ENCODE measurements at regions not wholly inside any gene's neighbourhood (a gene's known extent, or its start where the extent isn't known, plus 50 kb on each side); places are given as distances from the start of the nearest gene placed in this dataset.

DNA sequence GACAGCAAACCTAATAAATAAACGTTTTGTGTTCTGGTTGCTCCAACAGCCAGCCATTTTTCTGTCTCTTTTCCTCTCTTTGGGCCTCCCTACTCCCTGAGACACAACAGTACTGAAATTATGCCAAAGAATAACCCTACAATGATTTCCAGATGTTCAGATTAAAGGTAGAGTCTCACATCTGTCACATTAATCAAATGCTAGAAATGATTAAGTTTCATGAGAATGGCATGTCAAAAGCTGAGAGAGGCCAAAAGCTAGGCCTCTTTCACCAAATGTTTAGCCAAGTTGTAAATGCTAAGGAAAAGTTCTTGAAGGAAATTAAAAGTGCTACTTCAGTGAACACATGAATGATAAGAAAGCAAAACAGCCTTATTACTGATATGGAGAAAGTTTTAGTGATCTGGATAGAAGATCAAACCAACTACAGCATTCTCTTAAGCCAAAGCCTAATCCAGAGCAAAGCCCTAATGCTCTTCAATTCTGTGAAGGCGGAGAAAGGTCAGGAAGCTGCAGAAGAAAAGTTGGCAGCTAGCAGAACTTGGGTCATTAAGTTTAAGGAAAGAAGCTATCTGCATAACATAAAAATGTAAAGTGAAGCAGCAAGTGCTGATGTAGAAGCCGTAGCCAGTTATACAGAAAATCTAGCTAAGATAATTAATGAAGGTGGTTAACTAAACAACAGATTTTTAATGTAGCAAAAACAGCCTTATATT lies 182.1 kb upstream of the NUDT6 start:
- no peak for DNase-seq

DNA sequence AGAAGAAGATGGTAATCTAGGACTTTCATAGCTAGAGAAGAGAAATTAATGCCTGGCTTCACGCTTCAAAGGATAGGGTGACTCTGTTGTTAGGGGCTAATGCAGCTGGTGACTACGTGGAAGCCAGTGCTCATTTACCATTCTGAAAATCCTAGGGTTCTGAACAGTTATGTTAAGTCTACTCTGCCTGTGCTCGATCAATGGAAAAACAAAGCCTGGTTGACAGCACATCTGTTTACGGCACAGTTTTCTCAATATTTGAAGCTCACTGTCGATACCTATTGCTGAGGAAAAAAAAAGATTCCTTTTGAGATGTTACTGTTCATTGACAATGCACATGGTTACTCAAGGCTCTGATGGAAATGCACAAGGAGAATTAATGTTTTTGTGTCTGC lies 182.6 kb upstream of the NUDT6 start:
- DNase-seq = no peak

DNA sequence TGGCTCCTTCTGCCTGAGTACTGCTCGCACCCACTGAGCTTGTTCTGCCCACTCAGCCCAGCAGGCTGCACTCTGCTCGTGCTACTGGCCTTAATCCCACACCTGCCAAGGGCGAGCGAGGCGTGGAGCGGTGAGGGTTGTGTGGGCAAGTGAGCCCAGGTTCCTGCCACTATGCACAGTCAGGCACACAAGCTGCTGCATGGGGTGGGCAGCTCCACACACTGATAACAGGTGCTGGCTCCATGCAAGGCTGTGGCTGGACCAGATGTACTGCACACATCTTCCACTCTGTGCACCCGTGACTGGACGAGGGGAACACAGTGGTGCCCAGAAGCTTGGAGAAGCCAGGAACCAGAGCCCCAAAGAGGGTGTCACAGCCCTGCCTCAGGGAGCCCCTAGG lies 184.3 kb upstream of the NUDT6 start:
- no peak for DNase-seq

DNA sequence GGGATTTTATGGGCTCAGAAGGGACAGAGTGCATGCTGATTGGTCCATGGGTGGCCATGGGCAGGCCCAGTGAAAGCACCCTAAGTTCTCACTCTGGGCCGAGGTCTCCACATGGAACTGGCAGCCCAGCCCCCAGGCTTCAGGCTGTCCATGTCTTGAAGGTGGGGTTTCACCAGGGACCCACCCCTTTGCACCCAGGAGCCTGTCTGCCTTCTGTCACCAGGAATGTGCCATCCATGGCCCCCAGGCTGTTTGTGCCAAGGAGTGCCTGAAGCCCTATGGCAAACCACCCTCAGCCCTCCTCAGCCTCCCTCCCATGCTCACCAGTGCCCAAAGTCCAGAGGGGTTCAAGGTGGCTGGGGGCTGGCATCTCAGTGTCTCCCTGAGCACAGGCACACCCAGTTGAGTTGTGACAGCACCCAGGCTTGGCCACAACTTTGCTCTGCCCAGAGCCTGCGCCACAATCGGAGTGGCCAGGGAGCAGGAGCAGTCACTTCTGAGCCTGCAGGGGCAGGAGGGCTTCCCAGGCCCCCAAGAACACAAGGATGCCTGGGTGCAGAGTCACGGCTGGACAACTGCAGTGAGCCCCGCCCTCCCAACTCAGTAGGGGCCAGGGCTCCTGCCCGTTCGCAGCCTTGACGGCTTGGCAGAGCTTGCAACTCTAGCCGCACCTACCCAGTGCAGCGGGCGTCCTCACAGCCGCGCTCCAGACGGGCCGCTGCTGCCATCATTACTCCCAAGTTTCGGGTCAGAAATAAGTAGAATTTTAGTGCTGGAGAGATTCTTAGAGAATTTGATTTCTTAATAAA lies 185.3 kb upstream of the NUDT6 start:
- no peak for DNase-seq

DNA sequence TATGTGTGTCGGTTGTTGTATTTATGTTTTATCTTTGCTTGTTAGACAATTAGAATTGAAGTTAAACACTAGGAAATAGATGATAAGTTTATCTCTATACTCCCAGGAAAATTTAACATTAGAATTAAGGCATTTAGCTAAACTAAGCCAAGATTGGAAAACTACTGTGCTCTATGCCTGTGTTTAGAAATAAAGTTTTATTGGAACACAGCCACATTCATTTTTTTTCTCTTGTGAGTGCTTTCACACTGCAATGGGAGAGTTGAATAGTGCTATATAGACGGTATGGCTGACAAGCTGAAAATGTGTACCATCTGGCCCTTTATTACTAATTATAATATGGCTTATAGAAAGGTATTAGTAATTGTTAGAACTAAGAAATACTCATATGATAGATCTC lies 186.7 kb upstream of the NUDT6 start:
- DNase-seq = no peak

DNA sequence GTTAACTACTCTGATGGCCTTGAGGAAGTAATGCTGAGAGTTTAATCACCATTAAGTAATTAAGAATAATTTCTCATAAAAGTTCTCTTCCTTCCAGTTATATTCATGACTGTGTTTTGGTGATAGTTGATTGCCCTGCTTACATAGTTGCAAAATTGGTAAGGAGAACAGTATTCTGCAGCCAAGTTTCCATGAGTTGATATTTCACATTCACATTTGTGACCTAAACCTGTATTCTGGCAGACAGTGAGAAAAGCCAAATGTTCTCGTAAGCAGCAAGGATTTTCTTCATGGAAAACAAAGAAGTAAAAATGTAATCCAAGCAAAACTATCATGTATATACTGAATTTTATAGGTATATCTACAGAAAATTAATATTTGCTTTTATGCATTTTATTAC lies 187.8 kb upstream of the NUDT6 start:
- no peak for DNase-seq

DNA sequence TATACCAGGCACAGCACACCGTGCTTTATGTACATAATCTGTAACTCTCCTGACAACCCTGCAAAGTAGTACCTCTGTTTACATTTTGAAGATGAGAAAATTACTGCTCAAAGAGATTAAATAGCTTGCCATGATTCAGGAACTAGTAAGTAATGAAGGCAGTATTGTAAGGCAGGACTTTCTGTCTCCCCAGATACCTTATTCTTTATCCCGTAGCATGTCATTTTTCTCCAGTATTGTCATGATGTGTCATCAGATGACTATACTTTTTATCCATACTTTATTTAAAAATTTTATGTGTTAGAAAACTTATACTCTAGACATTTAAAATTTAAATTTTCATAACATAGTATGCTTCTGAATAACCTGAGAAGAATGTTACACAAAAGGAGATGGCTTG lies 188.3 kb upstream of the NUDT6 start:
- DNase-seq = no peak

DNA sequence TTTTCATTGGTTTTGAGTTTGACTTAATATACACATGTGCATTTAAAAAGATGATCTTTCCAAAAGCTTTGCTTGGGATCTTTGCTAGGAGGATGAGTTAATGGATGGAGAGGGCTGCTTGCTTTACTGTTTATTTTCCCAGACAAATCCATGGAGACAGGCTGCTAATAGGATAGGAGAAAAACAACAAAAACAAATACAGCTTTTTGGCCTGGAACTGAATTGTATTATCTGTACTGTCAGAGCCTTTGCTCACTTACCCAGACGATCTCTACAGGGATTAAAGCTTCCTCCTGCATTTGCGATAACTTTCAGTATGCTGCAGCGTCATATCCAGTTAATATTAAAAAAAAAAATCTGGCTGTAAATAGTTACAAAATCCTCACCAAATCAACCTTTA lies 190.8 kb upstream of the NUDT6 start:
- DNase-seq = no peak

DNA sequence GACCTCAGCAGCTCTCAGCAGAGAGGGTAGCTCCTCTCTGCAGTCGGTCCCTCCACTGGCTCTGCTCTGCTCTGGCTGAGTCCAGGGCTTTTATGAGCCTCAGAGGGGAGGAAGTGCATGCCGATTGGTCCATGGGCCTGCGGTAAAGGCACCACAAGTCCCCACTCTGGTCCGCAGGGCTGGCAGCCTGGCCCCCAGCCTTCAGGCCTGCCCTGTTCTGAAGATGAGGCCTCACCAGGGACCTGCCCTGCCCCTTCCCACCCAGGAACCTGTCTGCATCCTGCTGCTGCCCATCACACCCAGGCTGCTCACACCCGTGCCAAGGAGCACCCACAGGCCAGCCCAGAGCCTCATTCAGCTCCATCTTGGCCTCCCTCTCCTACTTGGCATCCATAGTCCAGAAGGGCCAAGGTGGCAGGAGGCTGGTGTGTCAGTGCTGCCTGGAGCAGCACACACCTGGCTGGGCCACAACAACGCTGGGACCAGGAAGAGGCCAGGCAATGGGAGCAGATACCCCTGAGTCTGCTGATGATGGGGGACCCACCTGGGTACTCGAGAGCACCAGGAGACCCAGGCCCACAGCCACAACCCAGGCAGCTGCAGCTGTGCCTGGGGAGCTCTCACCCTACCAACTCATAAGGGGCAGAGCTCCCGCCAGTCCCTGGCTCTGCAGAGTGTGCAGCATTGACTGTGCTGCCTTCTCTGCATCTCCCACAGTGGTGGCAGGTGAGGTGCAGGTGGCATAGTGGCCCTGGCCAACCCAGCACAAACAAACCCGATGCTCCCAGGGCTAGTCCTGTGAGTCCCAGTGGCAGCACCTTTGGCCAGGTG lies 191.9 kb upstream of the NUDT6 start:
- no peak for DNase-seq

DNA sequence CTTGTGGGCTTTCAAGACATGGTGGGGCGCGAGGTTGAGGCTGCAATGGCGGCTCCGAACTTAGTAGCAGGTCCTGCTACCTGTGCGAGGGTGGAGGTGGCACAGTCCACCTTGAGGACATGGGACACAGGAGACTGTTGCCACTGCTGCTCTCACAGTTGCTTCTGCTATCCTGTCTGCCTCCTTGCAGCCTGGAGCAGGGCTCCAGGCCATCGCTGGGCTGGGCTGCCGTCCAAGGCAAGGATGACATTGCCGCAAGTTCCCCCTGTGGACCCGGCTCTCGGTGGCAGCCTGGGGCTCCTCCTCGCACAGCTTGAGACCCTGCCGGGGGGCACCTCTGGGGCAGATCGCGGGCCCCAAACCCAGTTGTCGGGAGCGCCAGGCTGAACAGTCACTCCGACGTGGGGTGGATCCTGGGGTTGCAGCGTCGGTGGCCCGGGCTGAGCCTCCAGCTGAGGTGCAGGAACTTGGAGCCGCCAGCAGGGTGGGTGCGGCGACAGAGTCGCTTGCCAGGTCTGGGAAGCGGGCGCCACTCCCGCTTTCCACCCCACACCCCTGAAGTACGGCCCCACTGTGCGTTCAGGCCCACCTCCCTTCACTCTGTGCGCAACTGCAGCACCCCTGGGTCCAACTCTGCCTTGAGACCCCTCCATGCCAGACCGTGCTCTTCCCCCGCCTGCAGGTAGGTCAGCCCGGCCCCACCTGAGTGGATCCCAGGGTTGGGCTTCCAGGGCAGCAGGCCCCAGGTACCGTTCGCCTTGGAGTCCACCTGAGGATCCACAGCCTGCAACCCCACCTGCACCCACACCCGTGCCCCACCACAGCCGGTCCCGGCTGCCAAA lies 192.7 kb upstream of the NUDT6 start:
- no peak for DNase-seq

DNA sequence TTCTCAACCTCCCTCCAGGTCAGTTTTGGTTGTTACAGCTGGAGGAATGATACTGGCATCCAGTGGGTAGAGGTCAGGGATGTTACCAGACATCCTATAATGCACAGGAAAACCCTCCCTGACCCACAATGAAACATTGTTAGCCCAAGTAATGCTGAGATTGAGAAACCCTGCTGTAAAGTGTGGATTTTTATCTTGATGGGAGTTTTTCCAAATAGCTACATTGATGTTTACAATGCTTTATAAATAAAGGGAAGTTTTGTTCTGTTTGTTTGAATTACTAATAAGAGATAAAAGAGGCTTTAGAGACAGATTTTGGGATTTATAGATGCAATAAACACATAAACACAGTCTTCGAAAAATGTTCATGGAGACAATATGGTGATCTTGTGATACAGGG lies 194.0 kb upstream of the NUDT6 start:
- DNase-seq = no peak

DNA sequence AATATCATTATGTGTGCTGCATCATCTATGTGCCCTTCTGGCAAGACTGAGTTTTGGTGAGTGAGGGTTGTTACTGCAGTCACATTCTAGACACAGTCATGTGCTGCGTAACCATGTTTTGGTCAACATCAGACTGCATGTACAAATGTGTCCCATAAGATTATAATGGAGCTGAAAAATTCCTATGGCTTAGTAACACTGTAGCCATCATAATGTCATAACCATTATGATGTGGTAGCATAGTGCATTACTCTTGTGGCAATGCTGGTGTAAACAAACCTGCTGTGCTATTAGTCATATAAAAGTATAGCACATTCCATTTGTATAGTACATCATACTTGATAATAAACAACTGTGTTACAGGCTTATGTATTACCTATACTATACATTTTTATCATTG lies 198.1 kb upstream of the NUDT6 start:
- no peak for DNase-seq

DNA sequence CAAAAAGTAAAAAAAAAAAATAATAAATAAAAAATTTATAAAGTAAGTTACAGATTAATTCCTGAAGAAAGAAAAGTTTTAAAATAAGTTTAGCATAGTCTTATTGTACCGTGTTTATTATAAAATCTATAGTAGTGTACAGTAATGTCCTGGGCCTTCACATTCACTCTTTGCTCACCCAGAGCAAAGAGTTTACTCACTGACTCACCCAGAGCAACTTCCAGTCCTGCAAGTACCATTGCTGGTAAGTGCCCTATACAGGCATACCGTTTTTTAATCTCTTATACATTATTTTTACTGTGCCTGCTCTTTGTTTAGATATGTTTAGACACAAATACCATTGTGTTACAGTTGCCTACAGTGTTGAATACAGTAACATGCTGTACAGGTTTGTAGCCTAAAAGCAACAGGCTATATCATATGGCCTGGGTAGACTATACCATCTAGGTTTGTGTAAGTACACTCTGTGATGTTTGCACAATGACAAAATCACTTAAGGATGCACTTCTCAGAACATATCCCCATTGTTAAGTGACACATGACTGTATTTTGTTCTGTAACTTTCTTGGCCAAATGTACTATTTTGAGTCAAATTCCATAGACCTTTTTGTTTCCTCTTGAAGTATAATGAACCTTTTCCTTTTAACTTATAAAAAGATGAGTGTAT lies 199.0 kb upstream of the NUDT6 start:
- no peak for DNase-seq

DNA sequence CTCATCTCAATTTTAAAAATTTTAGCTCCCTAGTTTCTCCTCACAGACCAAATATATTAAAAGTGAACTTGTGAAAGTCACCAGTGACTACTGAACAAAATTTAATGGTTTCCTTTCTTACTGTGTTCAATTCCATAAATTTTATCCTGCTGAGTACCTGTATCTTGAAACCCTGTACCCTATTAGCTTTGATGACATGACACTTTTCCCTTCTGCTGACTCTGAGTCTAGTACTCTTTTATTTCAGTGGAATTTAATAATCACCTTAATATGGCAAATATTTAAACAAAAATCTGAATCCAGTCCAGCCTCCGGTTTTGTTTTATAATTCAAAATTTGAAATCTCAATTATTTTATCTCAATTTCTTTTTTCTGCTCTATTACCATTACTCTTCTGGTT lies 203.1 kb upstream of the NUDT6 start:
- no peak for DNase-seq

DNA sequence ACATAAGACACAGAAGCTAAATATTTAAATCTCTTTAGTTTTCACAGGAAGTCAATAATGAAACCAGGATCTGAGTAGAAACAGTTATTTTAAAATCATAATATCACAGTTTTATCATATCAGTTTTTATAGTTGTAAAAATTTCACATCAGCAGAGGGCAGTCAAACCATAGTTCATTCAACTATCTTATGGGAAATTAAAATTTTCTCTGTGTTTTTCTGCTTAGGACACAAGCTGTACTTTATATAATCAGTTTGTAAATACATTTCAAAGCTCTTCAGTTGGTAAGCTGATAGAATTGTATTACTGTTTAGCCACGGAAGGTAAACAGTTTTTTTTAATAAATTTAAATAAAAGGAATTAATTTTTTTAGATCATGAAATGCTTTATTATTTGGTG lies 204.8 kb upstream of the NUDT6 start:
- DNase-seq = no peak

DNA sequence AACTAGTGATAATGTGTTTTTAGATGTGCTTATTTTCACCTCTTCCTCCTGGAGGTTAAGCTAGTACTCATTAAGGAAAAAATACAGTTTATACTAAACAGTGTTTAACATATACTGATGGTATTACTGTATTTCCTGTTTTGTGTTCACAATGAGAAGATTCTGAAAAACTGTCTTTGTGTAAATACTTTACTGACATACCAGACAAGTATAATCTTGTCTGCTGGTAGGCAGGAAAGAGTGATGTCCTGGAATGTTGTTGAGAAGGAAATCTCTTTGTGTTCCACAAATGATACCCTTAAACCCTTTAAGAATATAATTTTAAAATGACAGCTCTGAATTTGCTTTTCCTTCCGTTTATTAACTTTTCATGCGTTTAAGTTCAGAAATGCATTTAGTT lies 205.5 kb upstream of the NUDT6 start:
- no peak for DNase-seq

DNA sequence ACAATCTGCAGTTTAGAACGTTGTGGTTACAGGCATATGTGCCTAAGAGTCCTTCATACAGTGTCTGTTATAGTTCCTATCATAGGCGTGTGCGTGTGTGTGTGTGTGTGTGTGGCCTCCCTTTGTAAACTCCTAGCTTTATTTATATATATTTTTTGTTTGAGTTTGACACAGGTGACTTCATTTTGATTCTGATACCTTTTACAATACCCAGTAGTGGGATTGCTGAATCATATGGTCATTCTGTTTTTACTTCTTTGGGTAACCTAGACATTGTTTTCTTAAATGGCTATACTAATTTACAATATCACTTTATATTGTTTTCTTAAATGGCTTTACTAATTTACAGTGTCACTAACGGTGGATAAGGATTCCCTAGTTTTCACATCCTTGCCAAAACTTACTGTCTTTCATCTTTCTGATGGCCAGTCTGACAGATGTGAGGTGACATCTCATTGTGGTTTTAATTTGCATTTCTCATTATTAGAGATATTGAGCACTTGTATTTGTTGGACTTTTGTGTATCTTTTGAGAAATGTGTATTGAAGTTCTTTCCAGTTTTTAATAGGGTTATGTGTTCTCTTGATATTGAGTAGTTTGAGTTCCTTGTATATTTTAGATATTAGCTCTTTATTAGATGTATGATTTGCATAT lies 211.1 kb upstream of the NUDT6 start:
- no peak for DNase-seq

DNA sequence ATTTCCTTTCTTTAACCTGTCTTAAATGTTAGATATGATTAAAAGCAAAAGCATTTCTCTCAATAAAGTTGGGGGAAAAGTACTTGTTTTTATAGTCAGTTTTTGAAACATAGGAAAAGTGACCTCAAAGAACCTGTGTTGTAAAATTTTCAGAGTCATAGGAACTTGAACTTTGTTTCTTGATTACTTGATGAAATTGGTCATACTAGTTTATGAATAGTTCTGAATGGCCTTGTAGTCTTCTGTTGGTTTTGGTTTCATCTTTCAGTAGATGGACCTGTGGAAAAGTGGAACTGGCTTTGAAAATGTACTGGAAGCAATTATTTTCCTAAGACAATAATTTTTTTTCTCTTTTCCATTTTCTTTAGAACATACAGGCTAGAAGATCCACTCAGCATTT lies 222.2 kb upstream of the NUDT6 start:
- DNase-seq = no peak

DNA sequence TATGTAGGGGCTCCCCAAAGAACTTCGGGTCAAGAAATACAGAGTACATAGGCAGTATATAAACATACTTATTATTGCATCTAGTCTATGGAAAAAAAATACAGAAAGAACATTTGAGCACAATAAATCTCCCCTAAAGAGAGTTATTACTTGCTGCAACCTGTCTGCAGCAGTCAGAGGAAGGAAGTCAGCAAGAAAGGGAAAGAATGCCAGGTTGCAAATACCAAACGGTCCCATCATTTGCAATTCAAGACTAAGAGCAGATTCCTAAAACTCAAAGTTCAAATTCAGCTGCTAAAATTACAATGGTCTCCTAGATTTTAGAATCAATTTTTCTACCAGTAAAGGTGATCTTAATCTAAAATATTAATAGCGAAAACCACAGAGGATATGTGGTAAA lies 236.2 kb upstream of the NUDT6 start:
- DNase-seq = no peak

DNA sequence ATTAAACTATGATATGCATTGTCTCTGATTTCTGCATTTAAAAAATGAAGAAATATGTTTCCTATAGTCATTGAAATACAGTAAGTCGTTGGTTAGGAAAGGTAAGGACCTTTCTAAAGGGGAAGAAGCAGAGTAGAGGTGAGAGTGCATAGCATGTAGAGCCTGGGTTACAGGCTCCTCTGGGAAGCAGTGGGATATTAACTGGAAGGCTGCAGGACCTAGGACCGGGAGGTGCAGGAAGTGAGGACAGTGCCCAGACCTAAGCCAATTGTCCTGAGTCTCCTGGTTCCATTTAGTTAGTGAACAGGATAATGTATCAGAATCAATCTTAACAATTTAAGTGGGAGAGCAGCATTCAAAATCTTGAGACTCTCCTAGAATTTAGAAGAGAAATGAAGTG lies 237.1 kb upstream of the NUDT6 start:
- no peak for DNase-seq

DNA sequence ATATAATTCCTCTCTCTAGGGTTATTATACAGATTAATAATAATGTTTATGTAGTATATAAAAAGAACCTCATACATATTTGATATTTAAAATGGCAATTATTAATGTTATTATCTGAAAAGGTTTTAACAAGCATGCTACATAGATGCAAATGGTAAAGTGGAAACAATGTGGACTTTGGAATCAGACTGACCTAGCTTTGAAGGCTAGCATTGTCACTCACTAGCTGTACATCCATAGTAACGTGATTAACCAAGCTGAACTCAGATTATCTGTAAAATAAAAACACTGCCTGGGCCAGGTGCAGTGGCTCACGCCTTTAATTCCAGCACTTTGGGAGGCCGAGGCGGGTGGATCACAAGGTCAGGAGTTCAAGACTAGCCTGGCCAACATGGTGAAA lies 233.7 kb upstream of the SPRY1 start:
- DNase-seq = no peak

DNA sequence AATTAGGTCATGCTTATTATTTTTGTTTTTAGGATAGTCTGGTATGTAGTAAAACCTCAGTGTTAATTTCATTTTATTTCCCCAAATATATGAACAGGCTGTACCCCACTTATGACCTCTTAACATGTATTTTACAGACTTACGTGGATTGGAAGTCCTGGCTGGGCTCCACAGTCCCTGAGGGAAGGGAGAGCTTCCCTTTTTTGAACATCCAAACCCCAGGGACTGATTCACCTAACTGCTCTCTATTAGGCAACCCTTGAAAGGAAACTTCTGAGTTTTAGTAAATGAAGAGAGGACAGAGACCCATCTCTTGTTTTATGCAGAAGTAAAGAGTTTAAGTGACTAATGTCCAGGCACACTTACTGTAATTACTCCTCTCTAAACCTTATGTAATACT lies 233.1 kb upstream of the SPRY1 start:
- DNase-seq = no peak

All from CD4-positive, alpha-beta T cell treated with Interleukin-17A for 1 hour (primary cell).